ENCODE measurements at regions not wholly inside any gene's neighbourhood (a gene's known extent, or its start where the extent isn't known, plus 50 kb on each side); places are given as distances from the start of the nearest gene placed in this dataset.

DNA sequence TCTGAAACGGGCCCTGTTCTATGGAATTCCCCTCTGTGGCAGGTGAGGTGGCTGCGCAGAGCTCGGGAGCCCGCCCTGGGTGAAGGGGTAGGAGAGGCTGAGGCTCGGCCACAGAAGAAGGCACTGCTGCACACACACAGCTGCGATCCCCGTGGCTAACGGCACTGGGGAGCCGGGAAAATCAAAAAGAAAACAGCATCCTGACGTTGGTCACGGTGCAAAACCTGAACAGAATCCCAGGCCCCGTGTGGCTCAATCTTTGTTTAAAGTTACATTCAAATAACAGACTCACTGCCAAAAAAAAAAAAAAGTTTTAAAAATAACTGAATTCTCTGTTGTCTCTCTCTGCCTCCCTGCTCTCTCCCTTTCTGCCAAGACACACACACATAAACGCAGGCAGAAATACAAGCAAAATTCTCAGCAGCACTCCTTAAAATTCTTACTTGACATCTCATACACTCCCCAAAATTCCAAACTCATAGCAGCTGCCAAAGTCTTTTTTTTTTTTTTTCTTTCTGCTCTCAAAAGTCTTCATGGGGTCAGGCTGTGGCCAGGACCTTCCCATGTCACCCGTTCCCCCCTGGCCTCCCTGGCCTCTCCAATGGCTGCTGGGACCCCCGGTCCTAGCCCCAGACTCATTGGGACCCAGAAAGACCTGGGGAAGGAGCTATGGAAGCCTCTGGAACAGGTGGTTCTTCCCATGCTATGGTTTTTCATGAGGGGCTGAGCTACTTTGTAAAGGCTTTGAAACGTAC is 248.8 kb downstream of the TTLL2 start:
- DNase-seq (ENCODE audit: insufficient read length, low spot score, missing footprints), result no peak
- no peaks in the 10 kb centered on the region for H3K9me3 ChIP-seq (ENCODE audit: low read depth, low read length)
- H3K4me2 ChIP-seq (ENCODE audit: insufficient read depth, low read length), result no peak overlapping the region
- H3K36me3 ChIP-seq (ENCODE audit: insufficient read depth, low read length), result no peaks in the 10 kb centered on the region
- no peak overlapping the region for H3K4me3 ChIP-seq (ENCODE audit: insufficient read depth, low read length)
- H3K27ac ChIP-seq (ENCODE audit: low read depth, low read length), result no peak overlapping the region
- TF ChIP-seq, protein P1, sequence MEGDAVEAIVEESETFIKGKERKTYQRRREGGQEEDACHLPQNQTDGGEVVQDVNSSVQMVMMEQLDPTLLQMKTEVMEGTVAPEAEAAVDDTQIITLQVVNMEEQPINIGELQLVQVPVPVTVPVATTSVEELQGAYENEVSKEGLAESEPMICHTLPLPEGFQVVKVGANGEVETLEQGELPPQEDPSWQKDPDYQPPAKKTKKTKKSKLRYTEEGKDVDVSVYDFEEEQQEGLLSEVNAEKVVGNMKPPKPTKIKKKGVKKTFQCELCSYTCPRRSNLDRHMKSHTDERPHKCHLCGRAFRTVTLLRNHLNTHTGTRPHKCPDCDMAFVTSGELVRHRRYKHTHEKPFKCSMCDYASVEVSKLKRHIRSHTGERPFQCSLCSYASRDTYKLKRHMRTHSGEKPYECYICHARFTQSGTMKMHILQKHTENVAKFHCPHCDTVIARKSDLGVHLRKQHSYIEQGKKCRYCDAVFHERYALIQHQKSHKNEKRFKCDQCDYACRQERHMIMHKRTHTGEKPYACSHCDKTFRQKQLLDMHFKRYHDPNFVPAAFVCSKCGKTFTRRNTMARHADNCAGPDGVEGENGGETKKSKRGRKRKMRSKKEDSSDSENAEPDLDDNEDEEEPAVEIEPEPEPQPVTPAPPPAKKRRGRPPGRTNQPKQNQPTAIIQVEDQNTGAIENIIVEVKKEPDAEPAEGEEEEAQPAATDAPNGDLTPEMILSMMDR (IDR thresholded peaks at IDR 0.05; ENCODE audit: extremely low read depth, low read depth, low read length), result no peak
- H3K27me3 ChIP-seq (ENCODE audit: insufficient read depth, low read length), result no peaks in the 10 kb centered on the region
- H4K20me1 ChIP-seq (ENCODE audit: insufficient read depth, low read length), result no peaks in the 10 kb centered on the region
- no peak overlapping the region for H2AFZ ChIP-seq (ENCODE audit: low read length)
- no peaks in the 10 kb centered on the region for H3K4me1 ChIP-seq (ENCODE audit: insufficient read depth, low read length)
- no peaks in the 10 kb centered on the region for H3K79me2 ChIP-seq (ENCODE audit: insufficient read depth, low read length)

DNA sequence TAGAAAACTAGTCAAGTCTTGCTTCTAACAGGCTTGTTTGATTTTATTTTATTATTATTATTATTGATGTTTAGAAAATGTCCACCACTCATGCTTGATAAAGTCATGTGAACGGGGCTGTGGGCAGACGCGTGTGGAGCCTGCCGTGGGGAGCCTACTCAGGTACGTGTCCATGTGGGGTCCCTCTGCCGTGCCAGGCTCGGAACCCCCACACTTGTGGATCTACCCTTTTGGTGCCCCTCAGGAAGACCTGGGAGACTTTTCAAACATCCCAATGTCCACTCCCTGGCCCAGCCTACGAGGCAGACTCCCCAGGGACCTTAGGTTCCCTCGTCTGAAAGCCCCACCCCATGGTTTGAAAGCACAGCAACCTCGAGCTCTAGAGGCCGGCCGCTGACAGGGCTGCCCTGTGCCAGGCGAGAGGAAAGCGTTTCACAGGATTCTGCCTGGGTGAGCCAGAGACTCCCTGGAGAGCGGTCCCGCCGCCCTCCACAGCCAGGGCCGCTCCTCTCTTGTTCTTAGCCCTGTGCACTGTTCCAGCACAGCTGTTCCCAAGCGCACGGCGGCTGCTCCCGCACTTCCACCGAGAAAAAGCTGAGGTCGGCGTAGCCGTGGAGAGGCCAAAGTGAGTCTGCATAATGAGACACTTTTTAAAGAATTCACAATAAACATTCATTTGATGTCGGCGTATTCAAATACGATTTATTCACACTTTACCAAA is 249.7 kb downstream of the TTLL2 start:
- no peak for DNase-seq (ENCODE audit: insufficient read length, low spot score, missing footprints)
- no peak overlapping the region for H3K27ac ChIP-seq (ENCODE audit: low read depth, low read length)

DNA sequence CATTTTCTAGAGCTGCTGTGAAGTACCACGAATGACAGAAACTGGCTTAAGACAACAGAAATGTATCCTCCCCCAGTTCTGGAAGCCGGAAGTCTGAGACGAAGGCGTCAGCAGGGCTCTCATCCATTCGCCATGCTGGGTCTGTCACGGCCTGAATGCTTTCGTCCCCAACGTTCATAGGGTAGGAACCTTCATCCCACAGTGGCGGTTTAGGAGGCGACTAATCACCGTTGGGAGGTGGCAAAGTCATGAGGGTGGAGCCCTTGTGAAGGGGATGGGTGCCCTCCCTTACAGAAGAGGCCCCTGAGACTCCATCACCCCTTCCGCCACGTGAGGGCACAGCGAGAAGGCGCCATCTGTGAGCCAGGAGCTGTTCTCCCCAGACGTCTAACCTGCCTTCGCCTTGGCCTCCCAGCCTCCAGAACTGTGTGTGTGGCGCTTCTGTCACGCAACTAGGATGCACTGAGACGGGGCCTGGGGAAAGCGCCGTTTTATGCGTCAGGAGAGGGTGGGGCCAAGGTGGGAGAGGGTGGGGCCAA is 250.3 kb downstream of the TTLL2 start:
- no peaks in the 10 kb centered on the region for H3K79me2 ChIP-seq (ENCODE audit: insufficient read depth, low read length)
- H3K27ac ChIP-seq (ENCODE audit: low read depth, low read length), result no peak overlapping the region
- H3K4me3 ChIP-seq (ENCODE audit: insufficient read depth, low read length), result no peak overlapping the region
- no peak for DNase-seq (ENCODE audit: insufficient read length, low spot score, missing footprints)
- H4K20me1 ChIP-seq (ENCODE audit: insufficient read depth, low read length), result no peaks in the 10 kb centered on the region
- H2AFZ ChIP-seq (ENCODE audit: low read length), result no peak overlapping the region
- no peaks in the 10 kb centered on the region for H3K4me1 ChIP-seq (ENCODE audit: insufficient read depth, low read length)
- no peaks in the 10 kb centered on the region for H3K36me3 ChIP-seq (ENCODE audit: insufficient read depth, low read length)
- TF ChIP-seq, protein P1 (IDR thresholded peaks at IDR 0.05; ENCODE audit: extremely low read depth, low read depth, low read length), result no peak
- H3K4me2 ChIP-seq (ENCODE audit: insufficient read depth, low read length), result no peak overlapping the region
- H3K27me3 ChIP-seq (ENCODE audit: insufficient read depth, low read length), result no peaks in the 10 kb centered on the region
- H3K9me3 ChIP-seq (ENCODE audit: low read depth, low read length), result no peaks in the 10 kb centered on the region

More for the DNA sequence above, 249.7 kb downstream of the TTLL2 start:
- H3K4me1 ChIP-seq (ENCODE audit: insufficient read depth, low read length), result no peaks in the 10 kb centered on the region
- H4K20me1 ChIP-seq (ENCODE audit: insufficient read depth, low read length), result no peaks in the 10 kb centered on the region
- H3K79me2 ChIP-seq (ENCODE audit: insufficient read depth, low read length), result no peaks in the 10 kb centered on the region
- H3K27me3 ChIP-seq (ENCODE audit: insufficient read depth, low read length), result no peaks in the 10 kb centered on the region
- no peak overlapping the region for H2AFZ ChIP-seq (ENCODE audit: low read length)
- no peaks in the 10 kb centered on the region for H3K9me3 ChIP-seq (ENCODE audit: low read depth, low read length)
- H3K4me3 ChIP-seq (ENCODE audit: insufficient read depth, low read length), result no peak overlapping the region
- TF ChIP-seq, protein P1 (IDR thresholded peaks at IDR 0.05; ENCODE audit: extremely low read depth, low read depth, low read length), result no peak
- H3K36me3 ChIP-seq (ENCODE audit: insufficient read depth, low read length), result no peaks in the 10 kb centered on the region
- no peak overlapping the region for H3K4me2 ChIP-seq (ENCODE audit: insufficient read depth, low read length)

Measured in osteoblast (primary cell).